Fibroblast of skin of abdomen (primary cell): ENCODE measurements at regions not wholly inside any gene's neighbourhood (a gene's known extent, or its start where the extent isn't known, plus 50 kb on each side); places are given as distances from the start of the nearest gene placed in this dataset.
A peak's percentile ranks its signal among the peaks of the same experiment; 100 is the strongest.
"Not testable (repeated sequence)": the region's sequence is repeated elsewhere in the genome, so short reads cannot be mapped to it uniquely, and the experiment has no call there.

ENCODE experiments used
- DNase-seq: peaks from one replicate; pipeline ENCODE4 v3.0.0-alpha.2; 2013

DNA sequence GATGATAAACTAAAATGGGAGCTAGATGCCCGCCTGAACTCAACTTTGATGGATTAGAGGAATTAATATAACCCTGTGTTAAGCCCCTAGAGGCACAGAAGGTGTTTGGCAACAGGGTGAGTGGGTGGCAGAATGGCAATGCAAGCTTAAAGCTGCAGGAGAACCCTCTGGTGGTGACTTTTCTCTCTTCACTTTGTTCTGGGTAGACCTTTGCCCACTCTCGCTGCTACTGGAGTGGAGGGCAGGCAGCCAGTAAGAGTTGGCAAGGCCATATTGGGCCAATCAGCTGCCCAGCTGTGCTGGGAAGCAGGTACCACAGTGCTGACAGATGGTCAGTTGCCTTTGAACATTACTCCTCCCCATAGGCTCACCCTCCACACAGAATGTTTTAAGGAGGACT, 468.2 kb downstream of the MMUT start:
- DNase-seq: no peak

DNA sequence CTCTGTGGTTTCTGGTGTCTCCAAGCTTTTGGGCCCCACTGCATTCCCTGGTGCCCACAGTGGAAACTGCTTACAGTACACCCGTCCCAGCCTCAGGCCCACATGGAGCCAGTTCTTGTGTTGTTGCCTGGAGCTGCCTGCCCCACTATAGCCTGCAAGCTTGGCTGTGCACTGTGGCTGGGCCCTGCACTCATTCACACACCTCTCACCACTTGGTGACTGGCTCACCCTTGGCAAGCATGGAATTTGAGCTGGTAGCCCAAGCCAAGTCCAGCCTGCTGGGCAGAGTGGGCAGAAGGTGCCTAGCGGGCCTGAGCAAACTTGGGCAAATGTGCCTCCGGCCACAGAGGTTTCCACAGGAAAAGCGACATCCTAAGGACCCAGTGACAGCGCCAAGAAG, 472.3 kb downstream of the MMUT start:
- DNase-seq: no peak

DNA sequence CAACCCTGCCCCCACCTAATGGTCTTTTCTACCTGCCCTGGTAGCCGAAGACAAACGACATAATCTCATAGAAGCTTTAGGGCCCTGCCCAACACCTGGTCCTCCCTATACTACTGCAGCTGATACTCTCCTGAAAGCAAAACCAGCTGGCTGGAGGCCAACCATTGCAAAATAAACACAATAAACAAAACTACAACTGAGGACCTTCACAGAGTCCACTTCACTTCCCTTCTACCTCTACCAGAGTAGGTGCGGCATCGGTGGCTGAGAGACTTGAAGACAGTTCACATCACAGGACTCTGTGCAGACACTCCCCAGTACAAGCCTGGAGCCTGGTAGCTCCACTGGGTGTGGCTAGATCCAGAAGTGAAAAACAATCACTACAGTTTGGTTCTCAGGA, 476.2 kb downstream of the MMUT start:
- DNase-seq: no peak

DNA sequence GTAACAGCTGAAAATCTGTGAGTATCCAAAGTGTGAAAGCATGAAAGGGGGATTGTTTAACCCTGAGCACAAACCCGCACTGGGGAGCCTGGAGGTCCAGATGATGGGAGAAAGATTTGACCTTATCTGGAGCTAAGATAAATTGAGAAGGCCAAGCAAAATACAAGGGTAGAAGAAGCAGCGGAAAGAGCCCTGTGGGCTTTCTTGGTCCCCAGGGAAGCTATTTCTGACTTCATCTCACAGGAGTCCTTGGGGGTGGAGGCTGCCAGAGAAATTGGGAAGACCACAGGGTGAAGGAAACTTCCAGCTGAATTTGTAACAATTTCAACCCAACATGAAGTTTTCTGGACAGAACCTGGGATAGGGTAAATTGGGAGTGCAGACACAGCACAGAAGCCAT, 476.9 kb downstream of the MMUT start:
- no peak for DNase-seq

DNA sequence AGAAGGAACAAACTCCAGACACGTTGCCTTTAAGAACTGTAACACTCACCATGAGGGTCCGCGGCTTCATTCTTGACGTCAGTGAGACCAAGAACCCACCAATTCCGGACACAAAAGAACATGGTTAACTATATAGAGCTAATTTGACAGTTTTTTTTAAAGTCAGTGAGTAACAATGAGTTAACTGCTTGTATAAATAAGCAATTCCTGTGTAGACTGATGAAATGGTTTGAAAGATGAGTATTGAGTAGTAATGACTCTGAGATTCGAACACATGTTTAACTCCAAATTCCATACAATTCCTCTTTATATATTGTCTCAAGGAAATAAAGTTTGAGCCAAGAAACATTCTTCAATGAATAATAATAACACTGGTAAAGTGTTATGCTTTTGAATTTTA, 478.0 kb downstream of the MMUT start:
- peak; percentile 1 for DNase-seq

- DNase-seq: not testable (repeated sequence)
Observed at GRCh38 chr6:48983968-48984367, 479.1 kb downstream of the MMUT start.

DNA sequence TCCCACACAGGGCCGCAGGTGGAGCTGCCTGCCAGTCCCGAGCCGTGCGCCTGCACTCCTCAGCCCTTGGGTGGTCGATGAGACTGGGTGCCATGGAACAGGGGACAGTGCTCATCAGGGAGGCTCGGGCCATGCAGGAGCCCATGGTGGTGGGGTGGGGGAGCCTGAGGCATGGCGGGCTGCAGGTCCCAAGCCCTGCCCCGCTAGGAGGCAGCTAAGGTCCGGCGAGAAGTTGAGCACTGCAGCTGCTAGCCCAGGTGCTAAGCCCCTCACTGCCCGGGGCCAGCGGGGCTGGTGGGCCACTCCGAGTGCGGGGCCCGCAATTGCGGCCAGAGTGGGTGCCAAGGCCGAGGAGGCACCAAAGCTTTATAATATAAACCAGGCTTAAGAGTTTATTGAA, 479.7 kb downstream of the MMUT start:
- no peak for DNase-seq

GRCh38 chr6:48979806-48980205, 483.2 kb downstream of the MMUT start:
- DNase-seq: no peak

DNA sequence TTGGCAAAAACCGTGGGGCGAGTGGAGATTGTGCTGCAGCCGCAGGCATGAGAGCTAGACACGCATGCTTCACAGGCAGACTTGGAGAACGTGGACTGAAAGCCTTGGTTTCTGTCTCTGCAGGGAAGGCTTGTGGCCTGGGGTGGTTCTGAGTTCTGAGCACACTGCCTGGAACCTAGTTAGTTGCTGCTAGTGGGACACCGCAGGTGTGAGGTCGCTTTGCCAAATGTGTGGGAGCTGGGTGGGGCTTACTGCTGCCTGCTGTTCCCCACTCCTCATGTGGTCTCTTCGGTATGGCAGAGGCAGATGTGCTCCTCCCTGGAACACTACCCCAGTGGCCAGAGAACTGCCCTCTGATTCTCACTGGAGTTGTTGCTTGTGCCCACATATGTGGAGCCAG, 484.0 kb downstream of the MMUT start:
- DNase-seq: no peak

GRCh38 chr6:48978016-48978415, 485.0 kb downstream of the MMUT start:
- DNase-seq: no peak

DNA sequence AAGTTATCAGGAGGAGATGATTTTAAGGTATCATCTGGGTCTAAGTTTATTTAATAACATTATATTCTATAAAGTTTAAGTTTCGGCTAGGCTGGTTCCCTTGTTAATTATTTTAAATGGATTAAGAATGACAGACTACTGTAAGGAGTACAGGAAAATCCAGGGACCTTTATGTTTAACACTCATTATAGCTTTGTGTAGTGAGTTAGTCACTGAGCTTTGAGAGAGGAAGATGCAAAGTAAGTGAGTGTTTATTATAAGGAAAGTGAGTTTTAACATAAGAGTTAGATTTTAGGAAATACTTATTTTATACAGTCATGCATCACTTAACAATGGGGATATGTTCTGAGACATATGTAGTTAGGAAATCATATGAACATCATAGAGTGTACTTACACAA, 485.5 kb downstream of the MMUT start:
- DNase-seq: no peak

DNA sequence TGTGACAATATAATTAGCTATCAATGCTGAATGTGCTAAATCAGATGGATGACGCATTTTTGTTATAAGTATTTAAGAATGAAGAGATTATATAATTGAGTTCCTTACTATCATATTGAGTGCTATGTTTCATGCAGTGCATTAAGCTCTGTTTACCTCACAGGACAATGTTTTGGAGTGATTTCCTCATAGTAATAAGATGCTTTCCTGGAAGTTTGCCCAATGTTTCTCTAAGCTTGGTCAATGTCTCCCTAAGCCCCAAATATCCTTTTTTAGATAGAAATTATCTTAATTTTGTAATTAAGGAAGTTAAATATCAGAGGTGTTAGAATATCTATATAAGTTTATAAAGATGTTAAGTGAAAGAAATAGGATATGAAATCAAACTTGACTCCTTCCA, 489.6 kb downstream of the MMUT start:
- no peak for DNase-seq

DNA sequence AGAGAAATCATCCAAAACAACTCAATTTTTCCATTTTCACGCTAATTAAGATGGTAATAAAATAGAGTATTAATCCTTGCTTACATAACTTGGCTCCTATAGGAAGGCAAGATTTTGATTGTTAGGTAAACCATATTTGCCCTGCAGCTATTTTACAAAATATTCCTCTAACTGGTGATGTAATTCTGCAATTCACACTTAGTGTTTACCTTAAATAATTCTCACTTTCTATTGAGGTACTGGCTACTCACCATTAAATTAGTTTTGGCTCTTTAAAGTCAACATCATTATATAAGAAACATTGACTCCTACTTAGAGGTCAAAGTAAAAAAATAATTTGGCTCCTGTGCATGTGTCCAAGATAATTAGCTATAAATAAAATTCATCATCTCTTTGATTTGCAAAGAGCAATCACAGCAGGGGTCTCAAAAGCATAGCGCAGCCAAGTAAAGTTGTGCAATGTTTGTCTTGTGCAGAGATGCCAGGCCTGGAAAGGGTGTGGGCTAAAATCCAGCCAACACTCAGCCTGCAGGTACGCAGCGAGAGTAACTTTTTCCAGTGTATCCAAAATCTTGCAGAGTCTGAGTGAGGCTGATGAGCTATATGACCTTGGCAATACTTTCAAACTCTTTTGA, 501.2 kb downstream of the MMUT start:
- no peak for DNase-seq

- DNase-seq: no peak
Observed at GRCh38 chr6:48959251-48960060, 503.6 kb downstream of the MMUT start.

GRCh38 chr6:48957781-48958180, 505.3 kb downstream of the MMUT start:
- no peak for DNase-seq

DNA sequence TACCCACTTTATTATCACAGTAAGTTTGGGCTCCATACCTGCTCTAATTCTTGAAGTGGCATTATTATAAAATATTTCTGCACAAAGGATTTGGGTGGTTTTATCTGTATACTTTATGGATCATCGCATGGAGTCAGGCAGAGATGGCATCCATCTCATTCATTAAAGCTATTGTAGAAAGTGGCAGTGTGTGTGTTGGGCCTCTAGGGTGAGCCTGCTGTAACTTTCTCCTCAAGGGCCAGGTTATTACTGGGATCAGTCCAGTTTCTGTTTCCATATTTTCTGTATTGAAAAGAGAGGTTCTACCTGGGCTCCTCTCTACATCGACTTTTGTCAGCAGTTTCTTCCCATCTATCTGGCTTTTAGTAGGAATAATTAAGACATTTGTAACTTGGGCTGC, 511.1 kb downstream of the MMUT start:
- no peak for DNase-seq

DNA sequence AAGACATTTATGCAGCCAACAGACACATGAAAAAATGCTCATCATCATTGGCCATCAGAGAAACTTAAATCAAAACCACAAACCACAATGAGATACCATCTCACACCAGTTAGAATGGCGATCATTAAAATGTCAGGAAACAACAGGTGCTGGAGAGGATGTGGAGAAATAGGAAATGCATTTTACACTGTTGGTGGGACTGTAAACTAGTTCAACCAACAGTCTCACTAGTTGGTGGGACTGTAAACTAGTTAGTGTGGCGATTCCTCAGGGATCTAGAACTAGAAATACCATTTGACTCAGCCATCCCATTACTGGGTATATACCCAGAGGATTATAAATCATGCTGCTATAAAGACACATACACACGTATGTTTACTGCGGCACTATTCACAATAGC, 518.8 kb downstream of the MMUT start:
- DNase-seq: peak; percentile 36

GRCh38 chr6:48933136-48933535, 529.9 kb downstream of the MMUT start:
- no peak for DNase-seq

- DNase-seq: no peak
Observed at GRCh38 chr6:48928937-48929336, 534.1 kb downstream of the MMUT start.

DNA sequence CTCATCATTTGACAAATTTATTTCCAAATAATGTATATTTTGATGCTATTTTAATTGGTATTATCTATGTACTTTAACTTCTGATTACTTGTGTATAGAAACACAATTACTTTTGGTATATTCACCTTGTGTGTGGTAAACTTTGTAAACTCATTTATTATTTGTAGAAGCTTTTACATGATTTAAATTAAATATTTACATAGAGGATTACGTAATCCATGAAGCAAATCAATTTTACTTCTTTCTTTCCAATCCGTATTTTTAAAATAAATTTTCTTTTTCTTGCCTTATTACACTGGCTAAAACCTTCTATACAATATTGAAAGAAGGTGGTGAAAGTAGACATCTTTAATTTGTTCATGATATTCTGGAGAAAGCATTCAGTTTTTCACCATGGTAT, 540.2 kb downstream of the MMUT start:
- no peak for DNase-seq

DNA sequence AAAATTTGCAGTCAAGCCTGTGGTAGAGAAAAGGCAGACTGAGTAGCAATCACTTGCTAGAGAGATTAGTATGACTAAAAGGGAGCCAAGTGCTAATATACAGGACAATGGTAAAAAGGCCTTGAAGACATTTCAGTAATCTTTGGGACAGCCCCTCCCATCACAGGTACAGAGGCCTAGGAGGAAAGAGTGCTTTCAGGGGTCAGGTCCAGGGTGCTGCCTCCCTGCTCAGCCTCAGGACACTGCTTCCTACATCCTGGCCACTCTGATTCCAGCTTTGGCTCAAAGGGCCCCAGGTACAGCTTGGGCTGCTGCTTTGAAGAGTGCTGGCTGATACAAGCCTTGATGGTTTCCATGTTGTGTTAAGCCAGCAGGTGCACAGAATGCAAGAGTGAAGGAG, 543.5 kb downstream of the MMUT start:
- DNase-seq: no peak

DNA sequence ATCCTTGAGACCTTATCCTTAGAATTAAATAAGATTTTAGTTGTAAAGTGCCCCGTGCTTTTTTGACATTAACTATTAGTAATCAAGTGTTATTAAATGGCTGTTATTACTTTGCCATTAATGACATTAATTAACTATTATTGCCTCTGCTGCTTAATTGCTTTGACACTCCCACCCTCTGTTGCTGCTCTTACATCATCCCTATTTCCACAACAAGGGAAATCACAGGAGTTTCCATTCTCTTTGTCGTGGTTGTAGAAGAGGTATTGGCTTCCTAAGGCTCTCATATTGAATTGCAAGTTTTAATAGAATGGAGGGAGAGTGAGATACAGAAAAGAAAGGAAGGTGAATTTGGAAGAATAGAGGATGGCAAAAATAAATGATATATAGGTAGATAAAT, 545.8 kb downstream of the MMUT start:
- no peak for DNase-seq

- DNase-seq: no peak
Observed at GRCh38 chr6:48916607-48917006, 546.4 kb downstream of the MMUT start.

DNA sequence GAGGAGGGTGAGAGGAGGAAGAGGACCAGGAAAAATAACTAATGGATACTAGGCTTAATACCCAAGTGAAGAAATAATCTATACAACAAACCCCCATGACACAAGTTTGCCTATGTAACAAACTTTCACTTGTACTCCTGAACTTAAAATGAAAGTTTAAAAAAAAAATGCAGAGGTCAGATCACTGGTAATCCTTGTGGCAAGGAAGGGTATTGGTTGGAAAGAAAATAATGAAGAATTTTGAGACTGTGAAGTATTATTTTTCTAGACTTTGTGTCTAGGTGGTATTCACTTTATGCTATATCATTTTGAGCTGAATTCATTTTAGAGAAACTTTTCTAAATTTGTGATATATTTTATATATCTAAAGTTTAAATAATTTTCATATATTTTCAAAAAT, 547.5 kb downstream of the MMUT start:
- no peak for DNase-seq

GRCh38 chr6:48912503-48912902, 550.5 kb downstream of the MMUT start:
- DNase-seq: no peak
